Dedifferentiated amniotic fluid mesenchymal stem cell (primary cell): ENCODE measurements at regions not wholly inside any gene's neighbourhood (a gene's known extent, or its start where the extent isn't known, plus 50 kb on each side); places are given as distances from the start of the nearest gene placed in this dataset.

ENCODE experiments used
- DNase-seq: peaks from one replicate; pipeline ENCODE4 v3.0.0-alpha.2; 2016; ENCODE audit errors: extremely low spot score

DNA sequence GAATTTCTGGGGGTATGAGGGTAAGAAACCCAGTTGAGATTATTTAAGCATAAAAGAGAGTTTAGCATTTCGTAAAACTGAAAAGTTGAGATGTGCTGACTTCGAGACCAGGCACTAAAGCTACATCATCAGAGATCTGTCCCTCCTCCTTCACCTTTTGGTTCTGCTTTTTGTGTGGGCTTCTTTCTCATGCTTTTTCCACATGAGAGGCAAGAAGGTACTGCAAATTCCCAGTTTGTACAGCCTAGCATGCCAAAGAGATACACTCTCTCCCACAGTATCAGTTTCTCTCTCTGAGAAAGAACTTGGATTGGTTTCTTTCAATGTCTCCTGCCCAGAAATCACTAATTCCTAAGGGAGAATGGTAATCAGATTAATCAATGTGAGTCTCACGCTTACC, 584.7 kb downstream of the SEMA5A start:
- no peak for DNase-seq

DNA sequence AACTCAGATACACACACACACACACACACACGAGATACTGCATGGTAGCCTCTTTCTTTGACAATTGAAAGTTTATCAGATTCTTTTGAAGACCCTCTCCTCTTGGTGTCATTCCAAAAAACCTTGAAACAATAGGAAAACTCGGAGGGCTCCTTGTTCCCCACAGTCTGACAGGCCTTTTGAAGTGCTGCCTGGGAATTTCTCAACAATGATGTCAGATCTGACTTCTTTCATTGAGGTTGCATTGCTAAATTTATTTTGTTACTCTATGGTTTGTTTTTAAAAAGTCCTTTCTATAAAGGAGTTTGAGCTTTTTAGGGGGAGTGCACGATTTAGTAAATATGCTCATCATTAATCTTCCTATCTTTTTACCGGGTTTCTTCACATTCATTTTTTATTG, 583.9 kb downstream of the SEMA5A start:
- no peak for DNase-seq

DNA sequence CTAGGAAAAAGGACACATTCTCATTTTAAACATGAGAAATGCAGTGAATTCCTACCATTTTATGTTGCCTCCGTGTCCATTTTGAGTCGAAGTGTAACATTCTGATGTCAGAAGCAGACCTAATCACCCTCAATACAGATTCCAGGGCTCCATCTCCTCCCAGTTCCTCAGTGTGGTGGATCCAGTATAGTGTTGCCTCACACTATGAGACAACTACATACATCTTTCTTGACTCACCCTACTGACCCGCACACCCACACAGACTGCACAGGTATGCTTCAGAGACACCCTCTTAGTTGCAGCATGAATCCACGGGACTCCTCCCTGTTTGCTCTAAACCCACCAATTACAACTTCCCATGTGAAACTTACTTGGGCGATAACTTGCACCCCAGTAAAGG, 564.9 kb downstream of the SEMA5A start:
- DNase-seq = no peak

- no peak for DNase-seq
These were observed 564.4 kb downstream of the SEMA5A start for GRCh38 chr5:8981496-8981895.

GRCh38 chr5:8984386-8984785, 561.5 kb downstream of the SEMA5A start:
- DNase-seq = no peak
